HG02870 (cell line): ENCODE measurements at regions not wholly inside any gene's neighbourhood (a gene's known extent, or its start where the extent isn't known, plus 50 kb on each side); places are given as distances from the start of the nearest gene placed in this dataset.

Experiments
- ATAC-seq: cut with Tn5 transposase; IDR thresholded peaks from one replicate; pipeline ENCODE4 v1.9.1; 2021; ENCODE audit warnings: mild to moderate bottlenecking, moderate library complexity; ENCODE audit not compliant: unreplicated experiment

DNA sequence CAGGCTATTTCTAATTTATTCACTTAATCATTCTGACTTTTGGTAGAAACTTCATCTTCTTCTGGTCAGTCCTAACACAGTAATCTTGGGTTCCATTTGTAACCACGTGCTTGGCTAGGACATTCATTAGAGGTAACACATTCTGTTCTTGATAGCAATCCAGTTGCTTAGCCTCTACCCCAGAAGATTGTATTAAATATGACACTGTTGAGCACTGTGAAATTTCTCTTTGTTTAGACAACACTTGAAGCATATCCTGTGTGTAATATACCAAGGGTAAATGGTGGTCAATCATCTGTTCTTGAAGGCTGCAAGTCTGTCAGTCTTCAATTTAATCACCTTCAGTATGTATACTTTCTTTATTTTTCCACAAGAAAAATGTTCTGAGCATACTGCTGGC lies 523.0 kb downstream of the ANKRD50 start:
- no peak for ATAC-seq

- no peak for ATAC-seq
Measured at GRCh38 chr4:124191329-124191728, 521.2 kb downstream of the ANKRD50 start.

- no peak for ATAC-seq
Measured at GRCh38 chr4:124192544-124192943, 520.0 kb downstream of the ANKRD50 start.

- no peak for ATAC-seq
Measured at GRCh38 chr4:124199185-124199584, 513.3 kb downstream of the ANKRD50 start.

DNA sequence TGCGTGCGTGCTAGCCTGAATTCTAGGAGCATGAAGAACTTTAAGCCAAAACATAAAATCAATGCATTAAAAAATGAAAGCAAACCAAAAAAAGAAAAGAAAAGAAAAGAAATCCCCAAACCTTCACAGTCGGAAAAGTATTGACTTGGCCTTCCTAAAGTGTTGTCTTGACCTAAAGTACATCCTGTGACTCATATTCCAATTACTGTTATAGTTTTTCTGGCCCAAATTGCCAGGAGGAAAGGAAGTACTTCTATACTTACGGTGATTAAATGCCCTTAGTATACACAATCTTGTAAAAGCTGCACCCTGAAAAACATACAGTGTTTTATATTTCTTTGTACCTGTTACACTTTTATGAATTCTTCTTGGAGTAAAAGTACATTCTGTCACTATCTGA lies 512.8 kb downstream of the ANKRD50 start:
- no peak for ATAC-seq

DNA sequence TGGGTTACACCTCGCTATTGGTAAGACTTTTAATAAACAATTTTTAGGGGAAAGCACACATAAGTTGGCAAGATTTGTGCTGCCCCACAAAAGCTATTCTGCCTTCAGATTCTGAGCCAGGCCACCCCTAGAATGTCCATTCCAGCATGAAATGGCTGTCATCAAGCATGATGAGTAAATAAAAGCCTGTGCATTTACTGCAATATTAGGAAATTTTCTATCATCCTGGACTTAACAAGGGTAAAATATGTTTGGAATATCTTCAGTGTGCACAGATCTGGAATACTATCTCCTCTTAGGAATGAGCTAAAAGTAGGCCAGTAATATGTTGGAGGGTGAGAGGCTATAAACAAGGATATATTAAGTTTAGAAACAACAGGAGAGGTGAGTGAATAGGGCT lies 510.9 kb downstream of the ANKRD50 start:
- ATAC-seq, result no peak

- ATAC-seq, result no peak
Measured at GRCh38 chr4:124202099-124202498, 510.4 kb downstream of the ANKRD50 start.

- ATAC-seq, result no peak
Measured at GRCh38 chr4:124203613-124204238, 508.8 kb downstream of the ANKRD50 start.

GRCh38 chr4:124206779-124207605 lies 505.5 kb downstream of the ANKRD50 start:
- ATAC-seq, result no peak

- no peak for ATAC-seq
Measured at GRCh38 chr4:124209211-124209610, 503.3 kb downstream of the ANKRD50 start.

DNA sequence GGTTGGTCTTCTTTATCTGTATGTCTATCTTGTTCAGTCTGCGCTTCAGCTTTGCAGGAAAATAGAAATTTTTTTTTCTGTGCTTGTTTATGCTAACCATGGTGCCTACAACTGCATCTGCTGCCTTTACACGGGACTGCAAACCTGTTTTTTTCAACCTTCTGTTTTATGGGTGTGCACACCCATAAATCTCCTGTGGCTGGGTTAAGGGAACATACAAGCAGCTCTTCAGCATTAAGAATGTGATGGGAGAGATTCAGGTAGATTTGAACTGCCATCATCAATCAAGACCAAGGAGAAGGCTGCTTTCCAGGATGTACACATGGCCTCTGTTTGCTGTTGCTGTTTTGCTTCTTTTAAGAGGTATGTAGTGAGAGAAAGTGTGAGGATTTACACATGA lies 502.9 kb downstream of the ANKRD50 start:
- no peak for ATAC-seq

DNA sequence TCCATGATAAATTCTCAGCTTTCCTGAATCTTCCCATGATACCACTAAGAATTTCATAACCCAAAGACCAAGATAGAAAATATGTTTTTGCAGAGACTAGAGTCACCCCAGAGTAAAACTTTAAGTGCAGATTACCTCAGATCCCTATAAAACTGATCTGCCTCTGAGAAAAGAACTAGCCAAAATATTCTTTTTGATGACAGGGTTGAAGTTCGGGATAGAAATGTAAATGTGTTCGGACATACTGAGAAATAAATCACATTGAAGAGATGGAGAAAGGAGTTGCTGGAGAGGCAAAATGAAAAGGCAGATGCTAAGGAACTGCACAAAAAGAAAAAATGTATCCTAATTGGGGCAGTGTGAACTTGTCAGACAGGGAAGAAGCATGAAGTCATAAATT lies 501.8 kb downstream of the ANKRD50 start:
- no peak for ATAC-seq

- no peak for ATAC-seq
Measured at GRCh38 chr4:124212815-124213630, 499.5 kb downstream of the ANKRD50 start.

GRCh38 chr4:124219389-124219788 lies 493.1 kb downstream of the ANKRD50 start:
- ATAC-seq, result no peak

GRCh38 chr4:124224256-124224655 lies 488.3 kb downstream of the ANKRD50 start:
- ATAC-seq, result no peak

- no peak for ATAC-seq
Measured at GRCh38 chr4:124227981-124228380, 484.6 kb downstream of the ANKRD50 start.

DNA sequence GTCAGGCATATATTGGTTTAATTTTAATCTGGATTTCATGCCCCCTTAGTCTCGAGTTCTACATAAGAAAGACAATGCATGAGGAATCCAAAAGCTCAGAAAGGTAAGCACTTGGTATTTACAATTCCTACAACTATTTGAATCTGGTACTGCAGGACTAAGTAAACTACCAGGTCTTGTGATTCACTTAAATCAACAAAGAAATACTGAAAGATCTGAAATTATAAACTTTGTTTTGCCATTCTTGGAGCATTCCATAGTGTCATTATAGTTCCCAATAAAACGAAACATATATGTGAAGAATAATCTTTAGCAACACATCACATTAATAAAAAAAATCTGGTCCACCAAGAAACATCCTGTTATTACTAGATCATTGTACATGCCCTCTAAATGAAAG lies 482.3 kb downstream of the ANKRD50 start:
- no peak for ATAC-seq

GRCh38 chr4:124234771-124235170 lies 477.8 kb downstream of the ANKRD50 start:
- no peak for ATAC-seq

DNA sequence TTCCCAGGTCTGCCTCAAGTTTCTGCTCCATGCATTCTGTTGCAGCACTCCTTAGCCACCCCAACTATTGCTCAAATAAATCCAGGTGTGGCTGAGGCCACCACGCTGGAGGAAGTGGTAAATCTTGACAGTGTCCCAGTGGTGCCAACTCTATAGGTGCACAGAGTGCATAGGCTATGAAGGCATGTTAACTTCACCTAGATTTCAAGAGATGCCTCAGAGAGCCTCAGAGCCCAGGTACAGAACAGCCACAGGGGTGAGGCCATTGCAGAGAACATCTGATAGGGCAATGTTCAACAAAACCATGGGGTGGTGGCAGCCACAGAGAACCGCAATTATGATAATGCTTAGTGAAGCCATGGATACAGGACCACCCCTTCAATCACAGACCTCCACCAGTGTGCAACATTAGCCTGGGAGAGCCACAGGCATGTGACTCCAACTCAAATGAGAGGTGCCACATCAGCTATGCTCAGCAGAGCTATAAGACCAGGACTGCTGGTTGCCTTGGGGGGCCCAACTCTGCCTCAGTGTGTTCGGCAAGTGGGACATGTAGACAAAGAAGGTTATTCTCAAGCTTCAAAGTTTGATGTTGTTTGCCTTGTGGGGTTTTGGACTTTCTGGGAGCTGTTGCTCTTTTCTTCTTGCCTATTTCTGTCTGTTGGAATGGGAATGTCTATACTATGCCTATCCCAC lies 468.7 kb downstream of the ANKRD50 start:
- no peak for ATAC-seq

- ATAC-seq, result no peak
Measured at GRCh38 chr4:124253080-124253479, 459.5 kb downstream of the ANKRD50 start.
